ENCODE measurements at regions not wholly inside any gene's neighbourhood (a gene's known extent, or its start where the extent isn't known, plus 50 kb on each side); places are given as distances from the start of the nearest gene placed in this dataset.

- Histone ChIP-seq H3K4me1 (replicated peaks) (no peaks in the 10 kb centered on the region), H3K36me3 (no peaks in the 10 kb centered on the region), H3K9me3 (no peaks in the 10 kb centered on the region), H3K27me3 (replicated peaks; ENCODE audit: insufficient read depth) (no peaks in the 10 kb centered on the region), H3K27ac (no peak overlapping the region), H3K4me3 (no peak overlapping the region)
- TF ChIP-seq POLR2A (IDR thresholded peaks at IDR 0.05) (no peak), POLR2AphosphoS5 (IDR thresholded peaks at IDR 0.05) (no peak)
- TF ChIP-seq, protein P1, sequence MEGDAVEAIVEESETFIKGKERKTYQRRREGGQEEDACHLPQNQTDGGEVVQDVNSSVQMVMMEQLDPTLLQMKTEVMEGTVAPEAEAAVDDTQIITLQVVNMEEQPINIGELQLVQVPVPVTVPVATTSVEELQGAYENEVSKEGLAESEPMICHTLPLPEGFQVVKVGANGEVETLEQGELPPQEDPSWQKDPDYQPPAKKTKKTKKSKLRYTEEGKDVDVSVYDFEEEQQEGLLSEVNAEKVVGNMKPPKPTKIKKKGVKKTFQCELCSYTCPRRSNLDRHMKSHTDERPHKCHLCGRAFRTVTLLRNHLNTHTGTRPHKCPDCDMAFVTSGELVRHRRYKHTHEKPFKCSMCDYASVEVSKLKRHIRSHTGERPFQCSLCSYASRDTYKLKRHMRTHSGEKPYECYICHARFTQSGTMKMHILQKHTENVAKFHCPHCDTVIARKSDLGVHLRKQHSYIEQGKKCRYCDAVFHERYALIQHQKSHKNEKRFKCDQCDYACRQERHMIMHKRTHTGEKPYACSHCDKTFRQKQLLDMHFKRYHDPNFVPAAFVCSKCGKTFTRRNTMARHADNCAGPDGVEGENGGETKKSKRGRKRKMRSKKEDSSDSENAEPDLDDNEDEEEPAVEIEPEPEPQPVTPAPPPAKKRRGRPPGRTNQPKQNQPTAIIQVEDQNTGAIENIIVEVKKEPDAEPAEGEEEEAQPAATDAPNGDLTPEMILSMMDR (IDR thresholded peaks at IDR 0.05), result no peak
- DNase-seq (ENCODE audit: low spot score), result no peak
- WGBS, result 15% methylated on average over 7 of the region's 7 CpGs
- intact Hi-C loops (cut with DNase I), result no loop called here
Observed at GRCh38 chr18:51686590-51686989, 489.1 kb upstream of the MEX3C start.

GRCh38 chr18:51687845-51688585 lies 490.5 kb upstream of the MEX3C start:
- H3K36me3 ChIP-seq, result no peaks in the 10 kb centered on the region
- H3K4me3 ChIP-seq, result no peak overlapping the region
- no peaks in the 10 kb centered on the region for H3K4me1 ChIP-seq (replicated peaks)
- H3K27ac ChIP-seq, result no peak overlapping the region
- WGBS, result 70% methylated on average over 2 of the region's 2 CpGs
- DNase-seq (ENCODE audit: low spot score), result no peak
- TF ChIP-seq POLR2AphosphoS5 (IDR thresholded peaks at IDR 0.05), result no peak
- no peak for TF ChIP-seq POLR2A (IDR thresholded peaks at IDR 0.05)
- TF ChIP-seq, protein P1 (IDR thresholded peaks at IDR 0.05), result no peak
- intact Hi-C loops (cut with DNase I), result no loop called here
- no peaks in the 10 kb centered on the region for H3K9me3 ChIP-seq
- no peaks in the 10 kb centered on the region for H3K27me3 ChIP-seq (replicated peaks; ENCODE audit: insufficient read depth)

GRCh38 chr18:51692612-51693011 lies 495.1 kb upstream of the MEX3C start:
- no peak overlapping the region for H3K27ac ChIP-seq
- WGBS, result 66% methylated on average over 2 of the region's 2 CpGs
- no peaks in the 10 kb centered on the region for H3K4me1 ChIP-seq (replicated peaks)
- H3K27me3 ChIP-seq (replicated peaks; ENCODE audit: insufficient read depth), result no peaks in the 10 kb centered on the region
- TF ChIP-seq POLR2AphosphoS5 (IDR thresholded peaks at IDR 0.05) (no peak), POLR2A (IDR thresholded peaks at IDR 0.05) (no peak)
- TF ChIP-seq, protein P1 (IDR thresholded peaks at IDR 0.05), result no peak
- no peaks in the 10 kb centered on the region for H3K36me3 ChIP-seq
- no peak for DNase-seq (ENCODE audit: low spot score)
- intact Hi-C loops (cut with DNase I), result no loop called here
- no peaks in the 10 kb centered on the region for H3K9me3 ChIP-seq
- no peak overlapping the region for H3K4me3 ChIP-seq

DNA sequence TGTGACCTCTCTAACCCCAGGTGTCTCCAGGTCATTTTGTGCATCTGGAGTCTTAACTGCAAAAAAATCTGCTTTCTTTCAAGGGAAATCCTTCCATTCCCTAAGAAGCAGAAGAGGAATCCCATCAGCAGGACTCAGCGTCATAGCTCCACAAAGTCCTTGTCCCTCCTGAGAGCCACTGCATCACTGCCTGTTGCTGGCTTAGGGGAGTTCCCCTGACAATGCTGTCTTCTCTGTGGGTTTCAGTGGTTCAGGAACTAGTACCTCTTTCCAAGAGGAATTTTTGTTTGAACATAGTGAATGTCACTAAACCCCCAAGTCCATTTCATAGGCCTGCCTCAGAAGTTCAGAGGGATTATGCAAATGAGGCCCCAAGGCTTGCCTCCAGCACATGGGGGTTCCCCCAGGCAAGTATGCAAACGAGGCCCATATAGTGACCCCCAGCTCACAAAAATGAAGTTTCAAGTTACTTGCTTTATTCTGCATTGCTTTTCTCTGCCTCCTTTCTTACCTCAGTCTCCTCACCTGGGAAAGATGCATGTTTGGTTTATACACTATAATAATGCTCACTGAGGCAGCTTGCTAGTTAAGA lies 513.9 kb upstream of the MEX3C start:
- no peak overlapping the region for H3K4me3 ChIP-seq
- WGBS, result 57% methylated on average over 2 of the region's 2 CpGs
- H3K27me3 ChIP-seq (replicated peaks; ENCODE audit: insufficient read depth), result no peaks in the 10 kb centered on the region
- H3K4me1 ChIP-seq (replicated peaks), result no peaks in the 10 kb centered on the region
- intact Hi-C loops (cut with DNase I), result no loop called here
- TF ChIP-seq POLR2A (IDR thresholded peaks at IDR 0.05) (no peak), POLR2AphosphoS5 (IDR thresholded peaks at IDR 0.05) (no peak)
- TF ChIP-seq, protein P1 (IDR thresholded peaks at IDR 0.05), result no peak
- H3K27ac ChIP-seq, result no peak overlapping the region
- H3K9me3 ChIP-seq, result no peaks in the 10 kb centered on the region
- DNase-seq (ENCODE audit: low spot score), result no peak
- H3K36me3 ChIP-seq, result no peaks in the 10 kb centered on the region

DNA sequence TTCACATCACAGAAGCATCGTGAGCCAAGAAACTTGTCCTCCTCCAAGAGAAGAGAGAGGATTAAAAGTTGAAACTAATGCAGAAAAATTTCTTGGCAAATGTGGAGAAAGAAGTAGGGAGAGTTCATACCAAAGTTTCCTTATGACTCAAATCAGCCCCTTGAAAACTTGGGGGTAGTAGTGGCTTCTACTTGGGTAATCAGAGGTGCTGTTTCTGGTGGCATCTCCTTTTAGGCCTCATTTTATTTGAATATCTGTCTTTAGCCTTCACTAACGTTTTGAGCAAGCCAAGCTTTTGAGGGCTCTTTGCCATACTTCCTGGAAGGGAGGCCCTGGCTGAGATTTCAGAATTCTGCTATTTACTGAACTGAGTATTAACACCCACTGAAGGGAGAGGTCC lies 515.3 kb upstream of the MEX3C start:
- H3K9me3 ChIP-seq, result no peaks in the 10 kb centered on the region
- intact Hi-C loops (cut with DNase I), result no loop called here
- no peak for DNase-seq (ENCODE audit: low spot score)
- H3K27ac ChIP-seq, result no peak overlapping the region
- 64% methylated on average over 2 of the region's 2 CpGs for WGBS
- no peaks in the 10 kb centered on the region for H3K27me3 ChIP-seq (replicated peaks; ENCODE audit: insufficient read depth)
- H3K36me3 ChIP-seq, result no peaks in the 10 kb centered on the region
- H3K4me3 ChIP-seq, result no peak overlapping the region
- H3K4me1 ChIP-seq (replicated peaks), result no peaks in the 10 kb centered on the region
- TF ChIP-seq POLR2AphosphoS5 (IDR thresholded peaks at IDR 0.05), result no peak
- TF ChIP-seq, protein P1 (IDR thresholded peaks at IDR 0.05), result no peak
- TF ChIP-seq POLR2A (IDR thresholded peaks at IDR 0.05), result no peak
